ENCODE measurements at regions not wholly inside any gene's neighbourhood (a gene's known extent, or its start where the extent isn't known, plus 50 kb on each side); places are given as distances from the start of the nearest gene placed in this dataset.

DNA sequence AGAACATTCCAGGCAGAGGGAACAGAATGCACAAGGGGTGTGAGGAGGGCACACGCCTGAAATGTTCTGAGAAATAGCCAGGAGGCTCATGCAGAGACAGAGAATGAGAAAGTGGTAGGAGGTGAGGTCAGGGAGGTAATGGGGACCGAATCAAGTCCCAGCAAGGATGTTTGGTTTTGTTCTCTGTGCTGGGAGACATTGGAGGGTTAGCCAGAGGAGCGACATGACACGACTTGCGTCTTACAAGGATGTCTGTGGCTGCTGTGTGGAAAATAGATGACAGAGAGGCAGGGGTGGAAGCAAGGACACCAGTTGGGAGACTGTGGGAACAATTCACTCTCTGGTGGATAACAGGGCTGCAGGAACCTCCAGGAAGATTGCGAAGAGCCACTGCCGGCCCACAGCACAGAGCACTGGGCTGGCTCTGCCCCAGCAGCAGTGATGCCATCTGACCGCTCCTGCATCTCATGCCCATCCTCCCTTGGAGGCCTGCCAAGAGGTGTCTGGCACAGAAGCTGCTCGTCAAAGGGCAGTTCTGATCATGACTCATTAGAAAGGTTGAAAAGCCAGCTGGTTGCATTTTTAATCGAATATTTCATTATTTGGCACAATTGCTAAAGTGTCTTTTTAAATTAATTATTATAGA, 57.7 kb upstream of the CD83 start:
- TF ChIP-seq, protein P1, sequence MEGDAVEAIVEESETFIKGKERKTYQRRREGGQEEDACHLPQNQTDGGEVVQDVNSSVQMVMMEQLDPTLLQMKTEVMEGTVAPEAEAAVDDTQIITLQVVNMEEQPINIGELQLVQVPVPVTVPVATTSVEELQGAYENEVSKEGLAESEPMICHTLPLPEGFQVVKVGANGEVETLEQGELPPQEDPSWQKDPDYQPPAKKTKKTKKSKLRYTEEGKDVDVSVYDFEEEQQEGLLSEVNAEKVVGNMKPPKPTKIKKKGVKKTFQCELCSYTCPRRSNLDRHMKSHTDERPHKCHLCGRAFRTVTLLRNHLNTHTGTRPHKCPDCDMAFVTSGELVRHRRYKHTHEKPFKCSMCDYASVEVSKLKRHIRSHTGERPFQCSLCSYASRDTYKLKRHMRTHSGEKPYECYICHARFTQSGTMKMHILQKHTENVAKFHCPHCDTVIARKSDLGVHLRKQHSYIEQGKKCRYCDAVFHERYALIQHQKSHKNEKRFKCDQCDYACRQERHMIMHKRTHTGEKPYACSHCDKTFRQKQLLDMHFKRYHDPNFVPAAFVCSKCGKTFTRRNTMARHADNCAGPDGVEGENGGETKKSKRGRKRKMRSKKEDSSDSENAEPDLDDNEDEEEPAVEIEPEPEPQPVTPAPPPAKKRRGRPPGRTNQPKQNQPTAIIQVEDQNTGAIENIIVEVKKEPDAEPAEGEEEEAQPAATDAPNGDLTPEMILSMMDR (IDR thresholded peaks at IDR 0.05): no peak
- no peak for TF ChIP-seq POLR2A (IDR thresholded peaks at IDR 0.05)
